HG03521 (cell line): ENCODE measurements at regions not wholly inside any gene's neighbourhood (a gene's known extent, or its start where the extent isn't known, plus 50 kb on each side); places are given as distances from the start of the nearest gene placed in this dataset.

Experiments
- ATAC-seq: cut with Tn5 transposase; IDR thresholded peaks from one replicate; pipeline ENCODE4 v1.9.1; 2021; ENCODE audit warnings: mild to moderate bottlenecking, moderate library complexity; ENCODE audit not compliant: unreplicated experiment

- ATAC-seq: no peak
These were observed 771.1 kb upstream of the FANCL start for GRCh38 chr2:59012234-59012633.

GRCh38 chr2:59008950-59009349, 767.8 kb upstream of the FANCL start:
- no peak for ATAC-seq

GRCh38 chr2:59005836-59006615, 764.9 kb upstream of the FANCL start:
- no peak for ATAC-seq

GRCh38 chr2:59004621-59005020, 763.5 kb upstream of the FANCL start:
- no peak for ATAC-seq

- ATAC-seq: no peak
These were observed 759.7 kb upstream of the FANCL start for GRCh38 chr2:59000796-59001195.

- no peak for ATAC-seq
These were observed 751.1 kb upstream of the FANCL start for GRCh38 chr2:58992062-58992706.

- ATAC-seq: no peak
These were observed 750.2 kb upstream of the FANCL start for GRCh38 chr2:58991357-58991756.

GRCh38 chr2:58985541-58985940, 744.4 kb upstream of the FANCL start:
- no peak for ATAC-seq

GRCh38 chr2:58984731-58985130, 743.6 kb upstream of the FANCL start:
- ATAC-seq: no peak

- no peak for ATAC-seq
These were observed 742.0 kb upstream of the FANCL start for GRCh38 chr2:58983111-58983510.

GRCh38 chr2:58981237-58981636, 740.1 kb upstream of the FANCL start:
- ATAC-seq: no peak

GRCh38 chr2:58976375-58977071, 735.4 kb upstream of the FANCL start:
- ATAC-seq: no peak

- ATAC-seq: no peak
These were observed 733.8 kb upstream of the FANCL start for GRCh38 chr2:58974881-58975280.

GRCh38 chr2:58974426-58974825, 733.3 kb upstream of the FANCL start:
- no peak for ATAC-seq

- ATAC-seq: no peak
These were observed 732.7 kb upstream of the FANCL start for GRCh38 chr2:58973811-58974281.

- no peak for ATAC-seq
These were observed 731.6 kb upstream of the FANCL start for GRCh38 chr2:58972737-58973136.

GRCh38 chr2:58971511-58972360, 730.6 kb upstream of the FANCL start:
- no peak for ATAC-seq

- ATAC-seq: no peak
These were observed 729.2 kb upstream of the FANCL start for GRCh38 chr2:58970365-58970764.

GRCh38 chr2:58968885-58969284, 727.8 kb upstream of the FANCL start:
- ATAC-seq: no peak

- ATAC-seq: no peak
These were observed 726.6 kb upstream of the FANCL start for GRCh38 chr2:58967736-58968135.

- ATAC-seq: no peak
These were observed 724.5 kb upstream of the FANCL start for GRCh38 chr2:58965602-58966001.
